Glomerular visceral epithelial cell (primary cell): ENCODE measurements at regions not wholly inside any gene's neighbourhood (a gene's known extent, or its start where the extent isn't known, plus 50 kb on each side); places are given as distances from the start of the nearest gene placed in this dataset.

ENCODE experiments used
- DNase-seq: peaks from one replicate; pipeline ENCODE4 v3.0.0-alpha.2; 2016; ENCODE audit errors: extremely low spot score

- no peak for DNase-seq
Observed at GRCh38 chr2:2642906-2643890, 312.1 kb upstream of the MYT1L start.

- DNase-seq, result no peak
Observed at GRCh38 chr2:2641541-2642410, 310.7 kb upstream of the MYT1L start.

GRCh38 chr2:2640818-2641217, 309.7 kb upstream of the MYT1L start:
- DNase-seq, result no peak

- DNase-seq, result no peak
Observed at GRCh38 chr2:2640371-2640770, 309.3 kb upstream of the MYT1L start.

- no peak for DNase-seq
Observed at GRCh38 chr2:2639251-2640139, 308.4 kb upstream of the MYT1L start.

GRCh38 chr2:2638547-2639220, 307.6 kb upstream of the MYT1L start:
- DNase-seq, result no peak

- no peak for DNase-seq
Observed at GRCh38 chr2:2636813-2637212, 305.7 kb upstream of the MYT1L start.

GRCh38 chr2:2635025-2635528, 304.0 kb upstream of the MYT1L start:
- no peak for DNase-seq

- no peak for DNase-seq
Observed at GRCh38 chr2:2633017-2633416, 301.9 kb upstream of the MYT1L start.

- DNase-seq, result no peak
Observed at GRCh38 chr2:2623939-2624338, 292.9 kb upstream of the MYT1L start.

- DNase-seq, result no peak
Observed at GRCh38 chr2:2621855-2622254, 290.8 kb upstream of the MYT1L start.

- no peak for DNase-seq
Observed at GRCh38 chr2:2620604-2621003, 289.5 kb upstream of the MYT1L start.

- no peak for DNase-seq
Observed at GRCh38 chr2:2619995-2620394, 288.9 kb upstream of the MYT1L start.

GRCh38 chr2:2614452-2614851, 283.4 kb upstream of the MYT1L start:
- DNase-seq, result no peak

- DNase-seq, result no peak
Observed at GRCh38 chr2:2613279-2614199, 282.5 kb upstream of the MYT1L start.

GRCh38 chr2:2610751-2611150, 279.7 kb upstream of the MYT1L start:
- DNase-seq, result no peak

- no peak for DNase-seq
Observed at GRCh38 chr2:2600366-2600765, 269.3 kb upstream of the MYT1L start.

- DNase-seq, result no peak
Observed at GRCh38 chr2:2599441-2599840, 268.4 kb upstream of the MYT1L start.

- no peak for DNase-seq
Observed at GRCh38 chr2:2597712-2598111, 266.6 kb upstream of the MYT1L start.

GRCh38 chr2:2591542-2591940, 260.5 kb upstream of the MYT1L start:
- DNase-seq, result no peak
